NCI-H2171 (cell line): ENCODE measurements at regions not wholly inside any gene's neighbourhood (a gene's known extent, or its start where the extent isn't known, plus 50 kb on each side); places are given as distances from the start of the nearest gene placed in this dataset.
"Not testable (repeated sequence)": the region's sequence is repeated elsewhere in the genome, so short reads cannot be mapped to it uniquely, and the experiment has no call there.

Experiments used
- DNase-seq: peaks from one replicate; lab custom pipeline; 2025; lab: John Stamatoyannopoulos, UW

DNA sequence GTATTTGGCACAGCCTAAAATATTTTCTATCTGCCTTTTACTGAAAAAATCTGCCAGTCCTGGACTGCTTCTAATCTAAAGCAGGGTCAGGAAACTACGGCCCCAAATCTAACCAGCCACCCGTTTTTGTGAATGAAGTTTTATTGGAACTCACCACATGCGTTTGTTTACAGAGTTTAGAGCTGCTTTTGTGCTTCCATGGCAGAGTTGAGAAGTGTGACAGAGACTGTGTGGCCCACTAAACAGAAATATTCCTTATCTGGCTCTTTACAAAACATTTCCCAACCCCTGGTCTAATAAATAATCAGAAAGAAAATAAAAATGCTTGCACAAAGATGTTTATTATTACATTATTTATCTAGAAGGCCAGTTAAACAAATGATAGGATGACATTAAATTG is 110.2 kb downstream of the COPRS start:
- DNase-seq = no peak

DNA sequence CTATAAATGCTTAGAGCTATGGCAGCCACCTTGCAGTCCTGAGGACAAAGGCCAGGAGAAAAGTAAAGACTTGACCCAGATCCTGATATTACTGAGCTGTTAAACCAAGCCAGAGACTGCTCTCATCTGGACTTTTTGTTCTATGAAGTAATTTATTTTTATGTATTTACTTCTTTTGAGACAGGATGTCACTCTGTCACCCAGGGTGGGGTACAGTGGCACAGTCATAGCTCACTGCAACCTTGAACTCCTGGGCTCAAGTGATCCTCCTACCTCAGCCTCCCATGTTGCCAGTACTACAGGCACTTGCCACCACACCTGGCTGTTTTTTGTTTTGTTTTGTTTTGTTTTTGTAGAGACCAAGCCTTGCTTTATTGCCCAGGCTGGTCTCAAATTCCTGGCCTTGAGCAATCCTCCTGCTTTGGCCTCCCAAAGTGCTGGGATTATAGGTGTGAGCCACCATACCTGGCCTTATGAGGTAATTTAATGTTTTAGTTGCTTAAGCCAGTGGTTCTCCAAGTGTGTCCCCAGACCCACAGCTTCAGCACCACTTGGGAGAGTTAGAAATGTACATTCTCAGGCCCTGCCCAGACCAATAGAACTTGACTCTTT is 112.1 kb downstream of the COPRS start:
- DNase-seq = no peak

DNA sequence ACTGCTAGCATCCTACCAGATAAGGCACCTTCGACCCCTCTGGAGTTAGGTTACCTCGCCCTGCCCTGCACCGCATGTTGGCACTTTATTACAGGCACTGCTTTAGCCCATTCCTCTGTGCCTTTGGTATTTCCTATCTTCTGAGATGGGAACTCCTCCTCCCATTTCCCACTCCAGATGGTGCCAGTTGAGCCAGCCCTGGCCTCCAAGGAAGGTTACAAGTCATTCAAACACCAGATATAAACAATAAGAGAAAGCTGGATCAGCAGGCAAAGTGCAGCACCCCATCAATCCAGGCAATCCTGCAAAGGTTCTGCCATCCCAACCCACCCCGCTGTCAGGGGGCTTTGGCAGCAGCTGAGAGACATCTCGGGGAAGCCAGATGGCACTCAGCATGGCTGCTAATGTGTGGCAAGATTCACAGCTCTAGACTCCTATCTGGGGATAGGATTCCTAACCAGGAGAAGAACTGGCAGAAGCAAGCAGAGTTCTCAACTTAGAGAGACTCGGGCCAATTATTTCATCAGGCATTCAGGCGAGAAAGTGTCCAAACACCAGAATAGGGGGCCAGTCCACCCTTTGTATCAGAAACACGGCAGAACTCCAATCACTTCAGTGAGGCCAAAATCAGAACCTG is 113.0 kb downstream of the COPRS start:
- DNase-seq = peak; percentile 28

DNA sequence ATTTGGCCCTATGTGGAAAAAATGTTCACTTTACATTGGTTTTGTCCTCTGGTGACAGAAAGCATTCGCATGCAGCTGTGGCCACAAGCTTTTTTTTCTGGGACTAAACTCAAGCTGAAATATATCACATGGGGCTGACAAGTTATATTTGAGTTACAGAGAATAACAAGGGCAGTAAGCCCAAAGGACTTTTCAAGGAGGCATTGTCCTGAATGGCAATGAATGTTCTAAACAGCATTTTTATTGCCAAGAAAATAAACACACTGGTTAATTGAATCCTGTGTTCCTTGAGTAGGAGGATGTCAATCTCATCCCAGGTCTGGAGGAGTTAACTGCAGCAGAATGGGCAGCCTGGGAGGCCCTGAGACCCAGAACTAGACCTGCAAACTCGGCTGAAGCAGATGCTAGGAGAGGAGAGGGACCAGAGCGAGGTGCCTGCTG is 114.5 kb downstream of the COPRS start:
- no peak for DNase-seq

DNA sequence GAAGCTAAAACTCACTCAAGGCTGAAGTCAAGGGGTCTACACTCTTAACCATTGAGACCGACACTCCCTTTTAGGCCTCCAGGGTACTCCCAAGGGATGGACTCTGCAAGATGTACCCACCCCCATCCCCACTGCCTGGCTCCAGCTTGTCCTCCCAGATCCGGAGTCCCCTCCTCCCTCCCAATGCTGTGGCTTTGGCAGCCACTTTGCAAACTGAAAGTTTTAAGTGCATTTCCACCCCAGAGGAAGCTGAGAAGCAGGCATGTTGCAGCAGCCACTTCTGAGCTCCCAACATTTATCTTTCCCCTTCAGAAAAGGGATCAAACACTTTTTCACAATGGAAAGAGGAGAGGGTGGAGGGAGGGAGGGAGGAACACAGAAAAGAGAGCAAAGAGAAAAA is 115.2 kb downstream of the COPRS start:
- no peak for DNase-seq

DNA sequence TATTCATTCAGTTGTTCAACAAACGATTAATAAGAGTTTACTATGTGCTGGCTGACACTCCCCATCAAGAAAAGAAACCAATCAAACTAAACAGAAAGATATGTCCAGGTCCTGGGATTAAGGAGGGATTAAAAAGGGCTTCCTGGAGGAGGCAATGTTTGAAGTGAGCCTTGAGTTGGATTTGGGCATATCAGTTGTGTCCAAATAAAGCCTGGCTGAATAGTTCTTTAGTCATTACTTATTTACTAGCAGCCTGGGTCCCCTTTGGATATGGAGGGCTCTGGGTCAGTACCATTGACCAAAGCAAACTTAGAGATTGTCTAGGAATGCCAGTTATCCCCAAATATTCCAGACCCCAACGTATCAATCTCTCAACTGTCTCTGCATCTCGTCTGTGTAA is 117.7 kb downstream of the COPRS start:
- no peak for DNase-seq

DNA sequence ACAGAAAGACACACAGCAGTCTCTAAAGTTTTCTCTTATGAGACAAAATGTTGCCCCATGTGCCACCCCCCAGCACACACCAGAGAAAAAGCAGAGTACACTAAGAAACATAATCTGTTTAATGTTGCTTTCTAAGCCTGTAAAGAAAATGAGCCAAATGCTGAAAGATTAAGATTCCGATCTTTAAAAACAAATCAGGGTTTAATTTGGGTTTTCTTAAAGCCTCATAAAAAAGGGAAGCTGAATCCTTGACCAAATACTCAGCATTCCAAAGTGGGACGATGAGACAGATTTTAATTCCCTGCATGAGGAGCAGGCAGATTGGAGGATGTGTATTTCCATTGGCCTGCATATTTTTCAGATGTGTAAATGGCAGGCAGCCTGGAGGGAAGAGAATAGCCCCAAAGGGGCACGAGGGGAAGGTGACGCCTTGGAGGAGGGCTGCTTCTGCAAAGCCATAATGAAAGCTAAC is 118.4 kb downstream of the COPRS start:
- no peak for DNase-seq

DNA sequence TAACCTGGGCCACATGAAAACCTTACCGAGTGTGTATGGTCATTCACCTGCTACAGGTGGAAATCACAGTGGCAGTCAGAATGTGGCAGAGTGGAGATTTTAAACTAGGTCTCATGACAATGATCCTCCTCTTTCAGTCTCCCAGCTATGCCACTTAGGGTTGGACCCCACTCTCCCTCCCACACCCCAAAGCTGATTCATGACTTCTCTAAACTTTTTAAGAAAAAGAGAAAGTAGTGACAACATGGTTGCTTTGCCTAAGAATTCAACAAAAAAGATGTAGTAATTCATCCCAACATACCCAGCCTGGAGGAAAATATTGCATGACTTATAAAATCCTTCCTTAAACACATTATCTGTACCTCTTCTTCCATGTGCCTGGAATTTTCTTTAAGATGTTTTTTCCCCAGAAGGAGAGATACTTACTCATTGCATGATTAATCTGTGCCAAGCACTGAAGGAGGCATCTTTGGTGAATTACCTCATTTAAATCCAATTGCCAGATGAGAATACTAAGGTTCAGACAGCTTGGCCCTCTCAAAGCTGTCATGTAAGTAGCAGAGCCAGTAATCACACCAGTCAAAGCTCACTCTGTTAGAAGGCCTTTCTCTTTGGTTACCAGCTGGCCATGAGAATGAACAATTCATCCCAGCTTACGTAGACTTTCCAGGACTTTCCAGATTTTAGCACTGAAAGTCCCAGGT is 119.9 kb downstream of the COPRS start:
- no peak for DNase-seq

DNA sequence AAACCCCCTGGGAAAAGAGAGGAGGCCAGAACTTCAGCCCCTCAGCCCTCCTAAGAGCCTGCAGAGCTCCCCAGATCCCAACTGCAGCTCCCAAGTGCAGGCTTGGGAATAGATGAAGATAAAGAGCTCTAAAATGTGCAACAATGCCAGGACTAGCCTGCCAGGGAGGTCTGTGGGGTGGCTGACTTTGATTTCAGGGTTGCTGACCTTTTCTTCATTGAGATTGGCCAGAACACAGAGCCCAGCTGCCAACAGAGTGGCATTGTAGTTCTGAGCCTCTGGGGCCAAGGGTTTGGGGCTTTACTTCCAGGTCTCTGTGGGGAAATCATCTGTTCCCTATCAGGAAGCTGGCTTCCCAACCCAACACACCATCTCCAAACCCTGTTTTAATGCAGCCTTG is 120.6 kb downstream of the COPRS start:
- no peak for DNase-seq

DNA sequence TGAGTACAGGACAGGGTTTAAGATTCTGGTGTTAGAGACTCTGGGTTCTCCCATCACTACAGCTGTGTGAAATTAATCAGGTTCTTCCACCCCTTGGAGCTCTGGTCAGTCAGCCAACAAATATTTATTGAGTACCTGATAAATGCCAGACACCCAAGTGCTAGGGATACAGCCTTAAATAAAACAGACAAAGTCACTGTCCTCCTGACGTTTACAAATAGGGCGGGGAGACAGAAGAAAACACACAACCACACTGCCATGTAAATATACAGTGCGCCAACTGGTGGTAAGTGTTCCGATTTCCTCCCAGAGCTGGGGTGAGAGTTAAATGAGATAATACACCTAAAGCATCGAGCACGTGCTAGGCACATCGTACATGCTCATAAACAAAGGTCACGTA is 121.0 kb downstream of the COPRS start:
- no peak for DNase-seq

DNA sequence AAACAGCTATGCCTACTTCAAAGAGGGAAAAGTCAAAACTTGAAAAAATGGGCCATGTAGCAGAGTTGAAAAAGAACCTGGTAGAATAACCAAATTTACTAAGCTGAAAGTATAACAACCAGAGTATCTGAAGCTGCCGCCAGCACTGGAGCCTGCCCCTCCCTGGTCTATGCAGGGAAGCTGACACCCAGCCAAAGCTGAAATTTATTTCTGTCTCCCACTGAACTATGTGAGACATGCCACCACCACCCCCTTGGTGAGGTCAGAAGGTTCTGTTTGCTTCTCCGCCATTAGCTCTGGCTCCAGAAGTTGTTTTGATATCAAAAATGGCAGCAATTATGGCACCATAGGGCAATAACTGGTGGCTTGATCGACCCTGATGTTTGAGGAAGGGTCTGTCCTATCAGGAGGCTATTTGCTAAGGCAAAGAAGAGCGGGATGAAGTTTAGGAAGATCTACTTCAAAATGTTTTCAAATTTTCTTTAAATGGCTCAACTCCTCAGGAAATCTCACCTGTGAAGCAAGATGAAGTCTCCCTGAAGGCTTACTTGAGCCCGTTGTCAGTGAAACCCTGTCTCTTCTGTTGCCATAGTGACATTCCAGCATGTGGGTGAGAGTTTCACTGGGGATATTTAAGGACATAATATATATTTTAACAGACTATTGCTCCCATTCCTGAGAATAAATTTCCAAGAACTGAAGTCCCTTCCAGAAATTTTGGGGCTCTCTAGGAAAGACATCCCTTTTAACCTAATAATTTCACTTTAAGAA is 122.0 kb downstream of the COPRS start:
- no peak for DNase-seq

DNA sequence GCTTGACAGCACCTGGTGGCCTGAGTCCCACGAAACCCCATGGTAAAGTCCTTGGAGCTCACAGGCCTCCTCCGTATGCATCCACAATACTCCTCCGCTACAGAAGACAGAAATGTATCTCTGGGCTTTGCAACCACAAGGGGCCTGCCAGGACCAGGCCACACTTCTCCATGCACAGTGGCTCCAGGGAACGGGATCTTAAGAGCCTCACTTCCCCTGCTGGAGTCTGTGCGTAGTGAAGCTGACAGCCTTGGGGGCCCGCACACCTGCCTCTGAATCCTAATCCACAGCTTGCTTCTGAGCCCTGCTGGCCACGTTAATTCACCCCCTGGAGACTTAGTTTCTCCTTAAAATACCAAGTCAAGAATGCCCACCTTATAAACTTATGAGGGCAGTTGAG is 125.7 kb downstream of the COPRS start:
- no peak for DNase-seq

DNA sequence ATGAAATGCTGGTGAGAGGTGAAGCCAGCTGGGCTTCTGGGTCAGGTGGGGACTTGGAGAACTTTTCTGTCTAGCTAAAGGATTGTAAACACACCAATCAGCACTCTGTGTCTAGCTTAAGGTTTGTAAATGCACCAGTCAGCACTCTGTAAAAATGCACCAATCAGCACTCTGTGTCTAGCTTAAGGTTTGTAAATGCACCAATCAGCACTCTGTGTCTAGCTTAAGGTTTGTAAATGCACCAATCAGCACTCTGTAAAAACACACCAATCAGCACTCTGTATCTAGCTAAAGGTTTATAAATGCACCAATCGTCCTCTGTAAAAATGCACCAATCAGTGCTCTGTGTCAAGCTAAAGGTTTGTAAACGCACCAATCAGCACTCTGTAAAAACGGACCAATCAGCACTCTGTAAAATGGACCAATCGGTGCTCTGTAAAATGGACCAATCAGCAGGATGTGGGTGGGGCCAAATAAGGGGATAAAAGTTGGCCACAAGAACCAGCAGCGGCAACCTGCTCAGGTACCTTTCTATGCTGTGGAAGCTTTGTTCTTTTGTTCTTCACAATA is 127.4 kb downstream of the COPRS start:
- not testable (repeated sequence) for DNase-seq

DNA sequence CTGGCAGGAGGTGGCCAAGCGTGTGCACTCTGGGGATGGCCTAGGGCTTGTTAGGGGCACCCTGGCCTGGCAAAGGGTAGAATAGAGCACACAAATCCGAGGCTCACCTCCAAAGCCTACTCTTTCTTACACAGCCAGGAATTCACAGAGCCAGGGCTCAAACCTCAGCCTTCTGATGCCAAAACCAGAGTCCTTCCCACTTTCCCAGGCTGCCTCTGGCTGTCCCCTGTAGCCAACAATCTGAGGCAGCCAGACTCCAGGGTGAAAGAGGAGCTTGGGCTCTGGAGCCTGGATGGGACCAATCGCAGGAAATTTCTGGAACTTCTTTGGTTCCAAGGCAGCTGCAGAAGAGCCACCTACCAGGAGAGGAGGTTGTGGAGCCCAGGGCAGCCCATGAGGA is 127.9 kb downstream of the COPRS start:
- no peak for DNase-seq

DNA sequence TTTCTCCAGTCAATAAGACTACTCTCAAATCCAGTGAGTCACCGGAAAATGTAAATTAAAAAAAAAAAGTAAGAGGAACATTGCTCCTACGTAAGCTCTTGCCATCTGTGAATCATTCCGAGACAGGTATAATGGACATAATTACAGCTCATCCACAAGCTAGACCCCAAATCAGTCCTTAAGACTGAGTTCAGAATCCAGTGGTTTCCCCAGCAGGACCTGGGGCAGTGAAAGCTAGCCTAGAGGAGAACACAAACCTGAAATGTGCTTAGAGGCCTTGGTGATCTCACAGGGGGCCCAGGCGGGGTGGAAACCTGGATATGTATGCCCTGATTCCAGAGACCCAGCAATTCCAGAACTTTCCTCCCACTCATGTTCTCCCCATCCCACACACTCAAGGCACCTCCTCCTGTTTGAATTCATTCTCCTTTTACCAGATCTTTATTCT is 132.0 kb downstream of the COPRS start:
- no peak for DNase-seq

DNA sequence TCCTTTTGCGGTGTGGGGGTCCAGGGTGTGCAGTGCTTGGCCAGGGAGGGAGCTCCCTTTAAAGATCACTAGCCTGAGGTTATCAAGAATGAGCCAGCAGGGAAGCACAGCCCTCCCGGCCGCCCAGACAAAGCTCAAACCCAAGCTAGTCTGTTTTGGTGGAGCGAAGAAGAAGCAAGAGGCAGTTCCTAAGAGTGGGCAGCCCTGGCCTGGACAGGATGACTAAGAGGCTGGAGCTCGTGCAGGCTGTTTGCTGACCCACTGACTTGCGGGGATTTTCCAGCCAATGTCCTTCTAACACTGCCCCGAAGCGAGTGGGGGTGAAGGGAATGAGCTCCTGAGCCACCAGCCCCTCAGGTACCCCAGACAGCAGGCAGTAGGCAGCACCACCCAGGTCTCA is 134.4 kb downstream of the COPRS start:
- no peak for DNase-seq

DNA sequence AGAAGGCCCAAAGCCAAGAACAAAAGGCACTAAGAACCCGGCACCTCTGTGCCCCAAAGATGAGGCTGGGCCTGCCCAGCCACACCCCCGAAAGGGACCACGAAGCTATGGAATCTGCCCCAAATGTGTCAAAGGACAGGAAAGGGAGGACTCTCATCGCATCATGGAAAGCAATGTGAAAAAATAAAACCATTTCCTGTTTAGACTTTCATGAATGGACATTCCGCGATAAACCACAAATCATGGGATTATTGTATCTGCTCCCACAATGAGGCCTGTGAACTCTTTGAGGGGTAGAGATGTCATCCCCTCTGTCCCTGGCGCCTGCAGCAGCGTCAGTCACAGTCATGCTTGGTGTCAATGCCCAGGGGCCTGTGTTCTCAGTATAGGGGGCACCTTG is 135.0 kb downstream of the COPRS start:
- no peak for DNase-seq

DNA sequence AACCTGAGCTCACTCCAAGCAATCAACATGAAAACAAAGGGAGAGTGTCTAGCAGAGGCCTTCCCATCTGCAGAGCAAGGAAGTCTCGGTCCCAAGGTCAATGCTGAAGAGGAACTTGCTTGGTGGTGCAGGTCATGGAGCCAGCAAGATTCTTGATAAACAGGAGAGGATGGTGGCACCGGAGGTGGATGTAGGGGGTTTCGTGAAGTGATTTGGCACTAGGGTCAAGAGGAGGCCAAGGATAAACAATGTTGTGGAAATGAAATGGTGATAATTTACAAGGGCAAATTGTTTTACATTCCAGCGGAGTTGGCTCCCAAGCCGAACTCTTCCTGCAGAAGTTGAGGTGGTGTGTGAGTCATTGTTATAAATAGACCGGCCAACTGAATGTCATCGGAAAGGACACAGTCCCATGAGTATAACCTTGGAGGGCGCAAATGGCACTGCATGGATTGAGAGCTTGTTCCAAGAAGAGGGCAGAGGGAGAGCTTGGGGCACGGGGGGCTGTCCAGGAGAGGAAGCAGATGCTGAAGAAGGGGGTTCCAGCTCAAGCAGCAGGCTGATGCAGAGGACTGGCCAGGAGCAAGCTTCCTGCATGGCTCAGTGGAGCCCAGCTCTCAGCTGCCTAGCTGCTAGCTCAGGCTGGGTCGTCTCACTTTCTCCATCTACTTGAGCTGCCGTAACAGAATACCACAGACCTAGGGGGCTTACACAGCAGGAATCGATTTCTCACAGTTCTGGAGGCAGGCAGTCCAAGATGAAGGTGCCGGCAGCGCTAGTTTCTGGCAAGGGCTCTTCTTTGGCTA is 136.6 kb downstream of the COPRS start:
- DNase-seq = no peak

DNA sequence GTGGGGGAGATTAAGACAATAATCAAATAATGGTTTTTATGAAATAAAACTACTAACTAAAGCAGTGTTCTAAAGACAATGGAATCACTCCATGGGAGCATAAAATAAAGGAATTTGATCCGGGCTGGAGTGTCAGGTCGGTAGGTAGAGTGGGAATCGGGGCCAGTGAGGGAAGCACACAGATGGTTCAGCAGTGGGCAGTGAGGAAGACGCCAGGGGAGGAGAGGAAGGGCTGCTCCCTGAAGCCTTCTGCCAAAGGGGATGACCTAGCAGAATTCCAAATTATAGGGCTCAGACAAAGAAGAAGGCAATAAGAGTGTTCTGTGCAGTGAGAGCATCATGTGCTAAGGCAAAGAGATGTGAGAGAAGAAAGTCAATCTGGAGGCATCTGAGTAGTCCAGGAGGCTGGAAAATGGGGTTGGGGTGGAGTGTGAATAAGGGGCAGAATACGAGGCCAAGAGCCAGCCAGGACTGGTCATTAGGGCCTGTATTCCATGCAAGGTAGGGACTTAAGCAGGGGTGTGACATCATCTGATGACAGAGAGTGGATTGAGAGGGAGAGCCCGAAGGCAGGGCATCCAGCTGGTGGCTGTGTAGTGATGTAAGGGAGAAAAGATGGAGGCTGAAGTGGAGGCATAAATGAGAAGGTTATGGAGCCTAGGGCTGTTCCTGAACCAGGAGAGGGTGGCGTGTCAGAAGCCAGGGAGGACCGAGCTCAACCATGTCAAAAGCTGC is 137.6 kb downstream of the COPRS start:
- DNase-seq = no peak

DNA sequence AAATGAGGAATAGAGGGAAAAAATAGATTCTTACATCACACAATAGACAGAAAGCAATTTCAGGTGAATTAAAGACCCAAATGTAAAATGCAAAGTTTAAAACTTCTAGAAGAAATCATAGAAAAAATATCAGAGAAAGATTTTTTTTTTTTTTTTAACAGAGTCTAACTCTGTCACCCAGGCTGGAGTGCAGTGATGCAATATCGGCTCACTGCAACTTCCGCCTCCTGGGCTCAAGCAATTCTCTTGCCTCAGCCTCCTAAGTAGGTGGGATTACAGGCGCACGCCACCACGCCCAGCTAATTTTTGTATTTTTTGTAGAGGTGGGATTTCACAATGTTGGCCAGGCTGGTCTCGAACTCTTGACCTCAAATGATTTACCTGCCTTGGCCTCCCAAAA is 141.8 kb downstream of the COPRS start:
- DNase-seq = not testable (repeated sequence)

DNA sequence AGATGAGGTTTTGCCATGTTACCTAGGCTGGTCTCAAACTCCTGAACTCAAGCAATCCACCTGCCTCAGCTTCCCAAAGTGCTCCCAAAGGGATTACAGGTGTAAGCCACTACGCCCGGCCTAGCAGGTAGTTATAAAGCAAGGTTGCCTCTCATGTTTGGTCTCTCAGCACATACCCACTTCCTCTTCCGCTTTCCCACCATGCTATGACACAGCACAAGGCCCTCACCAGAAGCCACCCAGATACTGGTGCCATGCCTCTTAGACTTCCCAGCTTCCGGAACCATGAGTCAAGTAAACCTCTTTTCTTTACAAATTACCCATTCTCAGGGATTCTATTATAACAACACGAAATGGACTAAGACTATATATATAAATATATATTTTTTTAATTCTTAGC is 143.6 kb downstream of the COPRS start:
- DNase-seq = no peak
